HepG2 (cell line): ENCODE measurements at regions not wholly inside any gene's neighbourhood (a gene's known extent, or its start where the extent isn't known, plus 50 kb on each side); places are given as distances from the start of the nearest gene placed in this dataset.

Source experiments
- CBX5 ChIP-seq: sonication (generic); formaldehyde crosslinking; IDR thresholded peaks from 2 replicates; pipeline ENCODE4 v1.4.0; 2020; ENCODE audit warnings: missing genetic modification reagents, borderline replicate concordance
- CTCF ChIP-seq: sonication (generic); formaldehyde crosslinking; IDR thresholded peaks from 2 replicates; pipeline ENCODE4 v1.5.0; 2020; ENCODE audit warnings: mild to moderate bottlenecking, missing genetic modification reagents, moderate library complexity
- HNRNPK ChIP-seq: fragments of 200-400 bp; formaldehyde crosslinking; IDR thresholded peaks from 2 replicates; pipeline ENCODE4 v1.6.1; 2018; ENCODE audit warnings: low read length, low read depth, moderate library complexity, mild to moderate bottlenecking; ENCODE audit not compliant: poor library complexity, severe bottlenecking
- MAX ChIP-seq: IDR thresholded peaks from 2 replicates; pipeline ENCODE4 v1.6.1; 2012; ENCODE audit warnings: inconsistent platforms
- TF ChIP-seq, protein P1 (sequence below): IDR thresholded peaks from 2 replicates; pipeline ENCODE4 v1.6.1; 2016; ENCODE audit warnings: missing compliant biosample characterization, missing genetic modification reagents, borderline replicate concordance

- TF ChIP-seq, protein P1, sequence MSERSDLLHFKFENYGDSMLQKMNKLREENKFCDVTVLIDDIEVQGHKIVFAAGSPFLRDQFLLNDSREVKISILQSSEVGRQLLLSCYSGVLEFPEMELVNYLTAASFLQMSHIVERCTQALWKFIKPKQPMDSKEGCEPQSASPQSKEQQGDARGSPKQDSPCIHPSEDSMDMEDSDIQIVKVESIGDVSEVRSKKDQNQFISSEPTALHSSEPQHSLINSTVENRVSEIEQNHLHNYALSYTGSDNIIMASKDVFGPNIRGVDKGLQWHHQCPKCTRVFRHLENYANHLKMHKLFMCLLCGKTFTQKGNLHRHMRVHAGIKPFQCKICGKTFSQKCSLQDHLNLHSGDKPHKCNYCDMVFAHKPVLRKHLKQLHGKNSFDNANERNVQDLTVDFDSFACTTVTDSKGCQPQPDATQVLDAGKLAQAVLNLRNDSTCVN: no peak
- TF ChIP-seq CTCF (CRISPR knock-in tag): no peak
- TF ChIP-seq HNRNPK: no peak
- TF ChIP-seq CBX5 (CRISPR knock-in tag): no peak
- no peak for TF ChIP-seq MAX
Observed at GRCh38 chr6:132977413-132977812, 163.0 kb downstream of the RPS12 start.
